KG1 (cell line): ENCODE measurements at regions not wholly inside any gene's neighbourhood (a gene's known extent, or its start where the extent isn't known, plus 50 kb on each side); places are given as distances from the start of the nearest gene placed in this dataset.

Experiments
- DNase-seq: peaks from one replicate; lab custom pipeline; 2025; lab: John Stamatoyannopoulos, UW

DNA sequence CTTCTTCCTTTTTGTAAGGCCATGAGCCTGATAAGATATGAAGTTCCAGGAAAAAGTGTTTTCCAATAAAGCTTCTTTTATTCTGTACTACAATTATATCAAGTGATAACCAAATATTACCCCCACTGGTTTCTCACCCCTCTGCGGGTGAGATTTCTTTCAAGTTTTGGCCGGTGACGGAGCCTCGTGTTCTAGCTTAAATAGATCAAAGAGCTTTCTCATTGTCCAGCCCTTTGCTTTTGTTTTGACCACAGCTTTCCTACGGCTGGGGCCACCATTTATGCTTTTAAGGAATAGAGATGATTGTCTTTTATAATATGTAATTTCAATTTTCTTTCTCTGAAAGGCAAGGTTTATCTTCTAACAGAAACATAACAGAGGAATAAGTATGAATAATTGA, 196.7 kb upstream of the MTPN start:
- DNase-seq = no peak

DNA sequence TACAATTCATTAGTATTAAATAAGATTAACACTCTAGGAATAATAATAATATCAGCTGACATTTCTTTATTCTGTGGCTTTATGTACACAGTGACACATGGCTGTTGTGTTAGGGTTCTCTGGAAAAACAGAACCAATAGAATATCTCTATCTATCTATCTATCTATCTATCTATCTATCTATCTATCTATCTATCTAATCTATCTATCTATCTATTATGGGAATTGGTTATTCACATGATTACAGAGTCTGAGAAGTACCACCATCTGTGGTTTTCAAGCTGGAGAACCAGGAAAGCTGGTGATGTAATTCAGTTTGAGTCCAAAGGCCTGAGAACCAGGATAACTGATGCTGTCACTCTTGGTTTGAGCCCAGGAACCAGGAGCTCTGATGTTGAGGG, 194.1 kb upstream of the MTPN start:
- DNase-seq = no peak

DNA sequence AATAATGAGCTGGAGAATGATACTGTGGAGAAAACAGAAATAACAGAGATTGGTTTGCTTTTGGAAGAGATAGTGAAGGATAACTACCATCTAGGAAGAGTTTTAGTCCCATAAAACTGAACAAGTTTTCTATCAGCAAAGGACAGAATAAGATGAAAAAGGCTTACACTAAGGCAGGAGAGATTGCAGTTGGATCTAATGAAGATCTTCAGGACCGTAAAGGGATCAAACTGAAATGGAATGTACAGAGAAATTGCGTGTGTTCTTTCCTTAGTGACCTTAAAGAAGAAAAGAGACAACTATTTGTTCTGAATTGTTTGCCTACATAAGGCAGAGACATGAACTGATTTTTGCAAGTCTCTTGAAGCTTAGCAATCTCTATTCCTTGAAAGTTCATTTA, 191.7 kb upstream of the MTPN start:
- no peak for DNase-seq

DNA sequence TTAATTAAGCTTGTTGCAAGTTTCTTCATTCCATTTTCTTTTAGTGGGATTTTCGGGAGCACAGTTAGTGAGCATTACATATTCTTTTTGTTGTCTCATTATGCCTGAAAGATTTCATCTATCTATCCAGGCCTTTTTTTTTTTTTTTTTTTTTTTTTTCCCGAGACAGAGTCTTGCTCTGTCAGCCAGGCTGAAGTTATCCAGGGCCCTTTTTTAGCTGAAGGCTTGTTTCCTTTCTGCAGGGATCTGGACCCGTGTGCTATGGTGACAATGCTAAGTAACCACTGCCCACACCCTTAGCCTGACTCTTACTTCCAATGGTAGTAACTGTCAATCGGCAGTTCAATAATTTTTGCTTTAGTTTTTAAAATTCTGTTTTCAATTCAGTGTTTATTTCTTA, 190.8 kb upstream of the MTPN start:
- DNase-seq = no peak

DNA sequence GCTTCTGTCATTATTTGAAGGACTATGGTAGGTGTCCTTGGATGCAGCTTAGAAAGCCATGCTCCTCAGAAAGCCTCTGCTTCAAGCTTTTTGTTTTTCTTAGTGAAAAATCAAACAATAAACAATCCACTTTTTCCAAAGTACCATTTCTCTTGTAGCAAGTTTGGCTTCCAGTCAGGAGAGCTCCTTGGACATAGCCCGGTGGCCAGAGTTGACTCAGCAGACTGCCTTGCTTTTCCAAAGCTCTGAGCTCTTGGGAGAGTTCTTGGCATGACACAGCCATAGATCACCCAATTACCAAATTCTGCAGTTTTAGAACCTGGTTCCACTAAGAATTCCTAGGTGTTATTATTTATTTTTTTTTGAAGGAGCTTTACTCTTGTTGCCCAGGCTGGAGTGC, 189.4 kb upstream of the MTPN start:
- no peak for DNase-seq

DNA sequence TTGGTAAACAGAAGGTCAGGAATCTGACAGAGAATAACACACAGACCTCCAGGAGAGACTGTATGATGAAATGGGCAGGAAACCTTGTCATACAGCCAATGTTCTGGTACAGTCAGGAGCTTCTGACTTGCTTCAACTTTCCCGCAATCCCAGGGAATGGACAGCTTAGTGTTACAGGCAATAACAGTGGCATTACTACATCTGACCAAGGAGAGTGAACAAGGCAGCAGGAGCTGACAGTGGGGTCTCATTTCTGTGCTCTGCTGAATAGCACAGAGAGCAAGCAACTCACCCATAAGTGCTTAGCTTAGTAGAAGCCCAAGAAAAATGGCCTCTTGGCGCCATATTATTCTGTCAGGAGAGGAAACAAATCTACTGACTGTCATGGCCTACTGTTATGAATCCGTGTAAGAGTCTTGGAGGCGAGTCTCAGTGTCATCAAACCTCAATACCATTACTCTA, 186.2 kb upstream of the MTPN start:
- DNase-seq = no peak

DNA sequence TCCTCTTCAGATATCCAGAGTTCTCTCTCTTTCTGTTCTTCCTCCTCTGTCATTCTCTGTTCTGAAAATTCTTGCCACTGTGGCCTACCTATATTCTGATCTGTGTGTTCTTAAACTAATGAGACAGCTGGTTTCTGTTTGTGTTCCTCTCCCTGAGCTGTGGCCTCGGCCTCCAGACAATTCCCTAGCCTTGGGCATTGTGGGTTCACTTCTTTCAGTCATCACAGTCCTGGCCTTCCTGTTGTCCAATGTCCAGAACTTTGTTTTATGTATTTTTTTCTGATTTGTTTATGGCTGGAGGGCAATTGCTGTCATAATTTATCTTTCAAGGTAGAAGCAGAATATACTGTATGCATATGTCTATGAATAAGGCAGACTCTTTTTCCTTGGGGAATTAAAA, 173.2 kb upstream of the MTPN start:
- DNase-seq = no peak

DNA sequence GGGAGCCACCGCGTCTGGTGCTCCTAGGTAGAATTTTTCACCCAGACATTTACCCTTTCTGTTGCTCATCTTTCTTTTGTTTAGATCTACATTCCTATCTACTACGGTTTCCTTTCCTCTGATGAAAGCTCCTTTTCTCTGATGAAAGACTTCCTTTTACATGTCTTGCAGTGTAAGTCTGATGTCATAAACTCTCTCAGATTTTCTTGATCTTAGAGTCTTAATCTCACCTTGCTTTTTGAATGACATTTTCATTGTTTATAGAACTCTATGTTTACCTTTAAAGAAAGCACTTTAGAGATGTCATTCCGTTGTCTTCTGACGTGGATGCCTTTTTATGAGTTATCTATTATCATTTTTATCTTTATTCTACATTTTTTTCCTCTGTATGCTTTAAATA, 171.8 kb upstream of the MTPN start:
- no peak for DNase-seq

DNA sequence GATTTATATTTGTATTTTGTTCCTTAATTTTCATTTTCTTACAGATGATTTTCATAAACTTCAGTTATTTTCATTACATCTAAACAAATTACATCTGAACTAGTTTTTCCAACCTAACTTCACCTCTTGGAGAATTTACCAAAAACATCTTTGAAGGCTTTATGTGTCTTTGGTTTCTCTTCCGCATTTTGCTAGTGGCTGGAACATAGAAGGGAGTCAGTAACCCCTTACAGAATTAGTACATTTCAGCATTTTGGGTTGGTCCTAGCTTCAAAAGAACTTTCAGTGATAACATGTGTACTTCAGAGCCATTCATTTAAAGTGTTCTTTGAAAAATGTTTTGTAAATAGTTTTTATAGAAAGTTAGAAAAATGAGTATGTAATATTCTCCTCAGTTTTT, 169.8 kb upstream of the MTPN start:
- no peak for DNase-seq

DNA sequence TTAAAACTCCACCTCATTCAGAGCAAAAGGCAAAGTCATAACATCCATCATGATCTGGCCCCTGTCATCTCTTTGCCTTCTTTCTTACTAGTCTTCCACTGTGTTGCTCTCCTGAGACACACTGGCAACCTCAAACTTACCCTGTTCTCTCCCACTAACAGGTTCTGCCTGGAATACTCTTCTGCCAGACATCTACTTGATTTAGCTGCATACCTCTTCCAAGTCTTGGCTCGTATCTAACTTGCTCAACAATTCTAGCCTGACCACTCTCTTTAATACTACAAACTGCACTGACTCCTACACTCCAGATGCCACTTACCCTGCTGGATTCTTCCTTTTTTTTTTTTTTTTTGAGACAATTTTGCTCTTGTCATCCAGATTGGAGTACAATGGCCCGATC, 167.0 kb upstream of the MTPN start:
- DNase-seq = no peak

DNA sequence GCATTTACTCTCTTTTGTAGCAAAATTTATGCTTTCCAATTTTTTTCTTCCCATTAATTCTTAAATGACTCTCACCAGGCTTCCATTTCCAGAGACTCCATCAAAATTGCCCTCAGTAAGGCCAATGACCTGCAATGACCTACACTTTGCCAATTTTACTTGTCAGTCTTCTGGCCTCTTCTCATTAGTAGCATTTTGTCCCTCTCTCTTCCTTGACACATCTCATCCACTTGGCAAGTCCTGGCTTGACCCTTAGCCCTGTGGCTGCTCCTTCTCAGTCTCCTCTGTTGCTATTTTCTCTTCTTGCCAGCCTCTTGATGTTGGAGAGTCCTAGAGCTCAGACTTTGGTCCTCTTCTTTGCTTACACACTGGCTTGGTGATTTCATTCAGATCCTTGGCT, 166.1 kb upstream of the MTPN start:
- no peak for DNase-seq

DNA sequence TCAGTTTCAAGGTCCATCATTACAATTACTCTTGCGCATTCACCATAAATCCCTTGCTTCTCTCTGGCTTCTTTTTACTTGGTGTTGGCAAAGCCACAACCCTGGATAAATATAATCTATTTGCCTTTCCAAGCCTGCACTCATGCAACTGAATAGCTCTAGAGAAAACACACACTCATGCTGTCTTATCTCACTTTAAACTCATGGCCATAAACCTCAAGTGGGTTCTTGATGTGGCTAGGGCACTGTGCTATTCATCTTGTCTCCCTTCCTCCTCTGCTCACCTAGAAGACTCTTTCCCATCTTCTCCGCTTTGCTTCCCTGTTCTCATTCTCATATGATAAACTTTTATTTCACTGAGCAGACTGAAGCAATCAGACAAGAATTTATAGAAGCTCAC, 165.4 kb upstream of the MTPN start:
- no peak for DNase-seq

DNA sequence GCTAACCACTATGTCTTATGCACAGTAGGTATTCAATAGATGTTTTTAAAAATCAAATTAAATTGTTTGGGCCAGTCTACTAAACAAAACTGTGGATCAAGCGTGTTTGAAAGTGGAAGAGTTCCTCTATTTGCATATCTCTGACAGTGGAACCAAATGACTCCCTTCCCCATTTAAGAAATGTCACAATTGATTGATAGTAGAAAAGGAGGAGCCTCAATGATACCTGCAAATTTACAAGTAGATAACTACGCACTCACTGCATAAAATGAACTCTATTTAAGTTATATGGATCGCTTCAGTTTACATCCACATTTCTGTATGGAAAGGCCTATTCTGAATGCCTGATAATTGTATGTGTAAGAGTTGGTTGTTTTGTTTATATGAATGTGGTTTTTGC, 163.3 kb upstream of the MTPN start:
- DNase-seq = no peak

DNA sequence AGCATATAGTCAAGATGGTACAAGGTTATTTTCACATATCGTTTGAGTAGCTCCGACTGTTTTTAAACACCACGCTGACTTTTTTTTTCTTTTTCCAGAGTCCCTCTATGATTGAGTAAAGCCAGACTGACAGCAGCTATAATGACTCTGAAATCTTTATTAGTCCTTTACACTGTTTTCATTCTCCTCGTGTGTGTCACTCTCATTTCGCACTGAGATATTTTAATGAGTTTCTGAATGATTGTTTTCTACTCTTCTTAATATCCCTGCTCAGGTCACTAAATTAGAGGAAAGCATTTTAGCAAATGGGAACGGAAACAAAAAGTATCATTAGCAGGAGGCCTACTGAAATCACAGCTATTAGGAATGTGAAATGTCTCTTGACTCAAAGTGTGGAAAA, 162.3 kb upstream of the MTPN start:
- no peak for DNase-seq

DNA sequence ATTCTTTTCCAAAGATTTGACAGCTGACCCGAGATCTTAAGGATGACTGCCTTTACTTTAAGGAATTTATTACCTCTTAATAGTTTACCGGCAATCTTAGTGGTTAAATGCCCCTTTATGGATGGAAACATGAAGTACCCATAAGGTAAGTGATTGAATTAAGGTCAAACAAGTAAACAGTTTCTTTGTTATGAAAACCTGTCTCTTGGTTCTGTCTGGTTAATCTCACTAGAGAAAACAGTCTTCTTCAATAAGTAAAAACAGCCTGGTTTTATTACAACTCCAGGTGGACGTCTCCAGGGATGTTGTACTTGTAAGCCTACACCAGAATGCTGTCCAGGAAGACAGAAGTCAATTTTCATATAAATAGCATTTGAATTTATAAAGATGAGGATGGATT, 161.8 kb upstream of the MTPN start:
- no peak for DNase-seq

DNA sequence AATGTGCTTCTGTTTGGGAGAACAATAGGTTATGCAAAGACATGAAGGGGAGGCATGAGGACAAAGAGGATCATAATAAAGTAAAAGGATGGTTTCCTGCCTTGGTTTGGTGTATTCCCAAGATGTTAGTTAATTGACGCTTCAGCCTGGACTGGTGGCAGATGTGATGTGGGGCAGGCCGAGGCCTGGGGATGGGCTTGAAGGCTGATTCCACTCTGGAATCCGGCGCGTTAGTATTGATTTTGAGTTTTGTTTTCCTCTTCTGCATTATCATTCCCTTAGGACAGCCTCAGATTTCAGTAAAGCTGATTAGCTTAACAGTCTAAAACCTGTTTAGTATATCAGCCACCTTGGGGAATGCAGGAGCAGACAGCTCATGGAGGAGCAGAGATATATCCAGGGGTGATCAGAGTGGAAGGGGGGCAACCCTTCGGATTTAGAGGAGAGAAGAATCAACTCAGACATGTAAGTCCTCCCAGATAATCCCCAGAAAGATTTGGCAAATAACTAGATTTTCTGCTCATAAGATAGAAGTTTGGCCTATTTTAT, 159.8 kb upstream of the MTPN start:
- no peak for DNase-seq

DNA sequence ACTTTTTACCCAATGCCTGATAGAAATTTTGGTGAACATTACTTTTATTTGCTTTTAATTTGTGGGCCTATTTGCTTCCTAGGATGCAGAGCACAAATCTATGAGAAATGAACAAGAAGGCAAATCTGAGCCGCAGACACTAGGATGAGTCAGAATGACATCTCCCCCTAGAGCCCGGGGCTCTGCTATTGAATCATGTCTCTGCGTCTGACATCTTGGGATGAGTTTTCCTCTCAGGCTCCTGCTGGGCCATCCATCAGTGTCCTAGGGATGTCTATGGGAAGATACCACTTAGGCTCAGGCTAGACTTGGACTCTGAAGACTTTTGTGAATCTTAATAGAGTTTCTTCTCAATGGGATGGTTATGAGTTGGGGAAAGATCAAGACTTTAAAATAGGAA, 157.3 kb upstream of the MTPN start:
- DNase-seq = no peak

DNA sequence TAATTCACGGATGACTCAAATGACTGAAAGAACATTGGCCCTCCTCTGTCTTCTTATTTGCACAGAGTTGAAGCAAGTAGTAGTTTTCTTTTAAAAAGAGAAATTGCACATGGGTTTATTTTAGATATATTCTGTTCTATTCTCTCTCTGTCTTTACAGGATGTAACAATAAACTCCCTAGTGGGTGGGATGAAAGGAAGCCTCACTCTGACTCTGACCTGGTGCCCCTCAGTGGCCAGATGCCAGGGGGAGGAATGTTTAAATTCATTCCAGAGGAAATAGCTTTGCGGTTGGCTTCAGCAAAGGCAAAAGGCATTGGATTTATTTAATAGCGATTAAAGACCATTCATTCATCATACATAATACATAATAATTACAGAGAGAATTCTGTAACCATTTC, 156.4 kb upstream of the MTPN start:
- no peak for DNase-seq

DNA sequence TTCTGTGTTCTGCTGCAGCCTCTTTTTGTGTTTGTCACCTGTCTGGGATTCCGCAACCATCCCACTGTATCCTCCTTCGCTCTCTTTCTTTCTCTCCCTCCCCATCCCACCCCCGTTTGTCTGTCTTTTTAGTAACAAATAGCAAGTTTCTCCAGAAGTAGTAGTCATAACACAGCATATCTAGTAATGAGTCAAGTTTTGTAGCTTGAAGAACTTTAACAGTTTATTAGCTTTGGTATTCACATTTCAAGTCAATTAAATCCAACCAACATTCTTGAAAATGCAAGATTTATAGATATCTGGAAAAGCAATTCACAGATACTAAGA, 154.1 kb upstream of the MTPN start:
- no peak for DNase-seq

DNA sequence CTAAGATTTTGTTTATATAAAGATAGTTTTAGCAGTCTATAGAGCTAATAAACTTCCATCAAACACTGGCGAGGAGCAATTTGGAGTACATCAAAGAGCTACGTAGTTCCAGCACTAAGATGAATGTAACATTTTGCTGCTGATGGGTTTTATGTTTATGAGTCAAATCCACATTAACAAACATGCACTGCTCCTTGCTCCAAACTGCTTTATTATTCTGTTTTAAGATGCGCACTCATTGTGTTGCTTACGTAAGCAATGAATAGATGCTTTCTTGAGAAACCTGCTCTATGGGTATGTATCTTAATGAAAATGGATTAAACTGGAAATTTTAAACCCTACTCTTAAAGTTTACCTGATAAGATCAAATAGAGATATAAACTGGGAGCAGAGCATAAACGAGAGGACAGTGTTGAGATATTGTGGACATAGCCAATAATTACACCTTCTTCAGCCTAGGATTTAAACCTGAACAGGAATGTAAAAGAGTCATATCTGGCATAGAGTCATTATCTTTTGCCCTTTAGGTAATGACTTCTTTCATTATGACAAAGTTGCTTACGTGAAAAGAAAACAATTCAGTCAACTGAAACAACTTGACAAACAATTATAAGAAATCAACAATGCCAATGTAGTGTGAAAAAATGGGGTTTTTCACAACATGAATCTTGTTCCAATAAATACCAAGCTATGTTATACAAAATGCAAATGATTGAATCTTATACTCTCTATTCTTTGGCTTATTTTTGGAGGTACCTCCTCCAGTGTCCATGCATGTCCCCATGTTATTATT, 153.5 kb upstream of the MTPN start:
- no peak for DNase-seq

DNA sequence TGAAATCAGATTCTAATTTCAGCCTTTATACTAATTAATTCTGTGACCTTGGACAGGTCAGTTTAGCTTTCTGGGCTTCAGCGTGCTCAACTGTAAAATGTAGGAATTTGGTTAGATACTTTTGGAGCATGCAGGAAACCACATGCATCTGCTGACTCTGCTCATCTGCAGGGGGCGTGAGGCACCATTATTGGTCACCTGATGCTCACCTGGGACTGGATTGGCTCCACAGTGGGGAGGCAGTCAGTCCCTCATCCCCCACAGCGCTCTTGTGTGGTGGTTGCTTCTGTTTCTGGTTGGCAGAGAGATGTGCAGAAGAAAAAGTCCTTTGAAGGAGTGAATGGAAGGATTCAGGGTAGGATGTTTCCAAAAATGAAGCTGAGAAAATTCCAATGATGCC, 150.9 kb upstream of the MTPN start:
- no peak for DNase-seq

DNA sequence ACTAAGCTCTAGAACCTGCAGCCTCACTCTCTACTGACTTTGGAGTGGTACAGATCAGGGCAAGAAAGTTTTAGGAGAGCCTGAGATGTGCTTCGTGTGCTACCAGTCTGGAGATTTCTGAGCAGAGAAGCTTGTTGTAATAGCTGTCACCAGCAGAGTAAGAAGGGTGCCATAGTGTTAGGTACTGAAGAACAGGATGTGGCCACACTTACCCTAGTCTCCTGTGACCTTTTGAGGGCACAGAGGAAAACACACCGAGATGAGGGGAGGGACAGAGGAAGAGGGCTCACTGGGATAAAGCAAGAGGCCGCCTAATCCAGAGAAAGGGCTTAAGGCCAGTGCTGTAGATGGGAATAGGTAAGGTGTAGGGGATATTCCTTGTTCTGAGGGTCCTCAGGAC, 146.2 kb upstream of the MTPN start:
- DNase-seq = no peak

DNA sequence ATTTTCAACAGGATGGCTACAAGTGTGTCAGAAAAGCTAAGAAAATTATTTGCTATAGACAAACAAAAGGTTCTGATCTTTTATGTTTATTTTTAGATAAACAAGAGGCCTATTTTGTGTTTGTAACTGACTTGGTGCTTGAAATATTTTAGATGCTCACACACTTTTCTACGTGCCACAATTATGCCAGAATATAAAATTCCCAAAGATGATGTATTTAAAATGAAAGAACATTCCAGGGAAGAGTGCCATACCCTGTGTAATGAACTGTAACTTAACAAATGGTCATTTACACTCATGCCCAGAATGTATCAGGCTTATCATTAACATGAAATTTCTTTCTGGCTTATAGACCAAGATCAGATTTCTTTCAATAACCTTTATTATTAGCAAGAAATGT, 144.9 kb upstream of the MTPN start:
- DNase-seq = no peak

DNA sequence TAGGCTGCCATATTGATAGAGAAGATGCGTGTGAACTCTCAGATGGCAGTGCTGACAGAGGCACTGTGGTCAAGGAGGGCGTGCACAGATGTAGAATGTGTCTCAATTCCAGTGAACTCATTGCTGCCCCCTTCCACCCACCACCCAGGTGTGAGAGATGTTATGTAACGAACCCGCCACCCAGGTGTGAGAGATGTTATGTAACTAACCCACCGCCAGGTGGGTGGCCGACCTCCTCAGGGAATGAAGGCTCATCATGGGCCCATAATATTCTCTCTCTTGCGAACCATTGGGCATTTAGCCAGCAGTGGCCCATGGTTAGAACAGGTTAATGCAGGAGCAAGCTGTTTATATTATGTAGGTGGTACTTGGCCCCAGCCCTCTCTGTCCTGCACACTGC, 140.4 kb upstream of the MTPN start:
- no peak for DNase-seq
